H1 (cell line): ENCODE measurements at regions not wholly inside any gene's neighbourhood (a gene's known extent, or its start where the extent isn't known, plus 50 kb on each side); places are given as distances from the start of the nearest gene placed in this dataset.

Experiments used
- CTCF ChIA-PET: fragments of 300-600 bp; sonication (Branson Sonifier 250); formaldehyde crosslinking; loops from one replicate; lab custom pipeline; 2021; ENCODE audit not compliant: partially characterized antibody; lab: Charles Lee
- POLR2A ChIA-PET: fragments of 300-600 bp; sonication (Branson Sonifier 250); formaldehyde crosslinking; loops from one replicate; lab custom pipeline; 2021; ENCODE audit warnings: inconsistent platforms; ENCODE audit not compliant: partially characterized antibody; lab: Charles Lee
- DNase-seq, 2 experiments: peaks; one replicate each; pipeline versions ENCODE4 v3.0.0 to v3.0.0-alpha.2; 2010 to 2022; ENCODE audit warnings: low spot score in 2 of 2, low read depth in 1 of 2, mixed read lengths in 1 of 2
- FAIRE-seq: peaks from 2 replicates; lab custom pipeline; 2011; peaks lifted over from hg19 to GRCh38; lab: Jason Lieb, UNC
- H2AFZ ChIP-seq: 2 replicates; pipeline ENCODE4 v1.8.1; 2012; ENCODE audit warnings: low read length, inconsistent platforms
- H2AK5ac ChIP-seq: 2 replicates; pipeline ENCODE4 v1.6.1; 2013; ENCODE audit warnings: low read depth, low read length
- H2BK120ac ChIP-seq: replicated peaks from 2 replicates; pipeline ENCODE3; 2013; ENCODE audit warnings: low read depth, low read length, inconsistent platforms
- H2BK12ac ChIP-seq: 2 replicates; pipeline ENCODE4 v1.6.1; 2013; ENCODE audit warnings: low read depth, low read length
- H2BK15ac ChIP-seq: 2 replicates; pipeline ENCODE4 v1.6.1; 2013; ENCODE audit warnings: low read length
- H2BK20ac ChIP-seq: 2 replicates; pipeline ENCODE4 v1.6.1; 2013; ENCODE audit warnings: low read length
- H2BK5ac ChIP-seq: 2 replicates; pipeline ENCODE4 v1.6.1; 2013; ENCODE audit warnings: low read depth, low read length
- H3K14ac ChIP-seq: 2 replicates; pipeline ENCODE4 v1.6.1; 2013; ENCODE audit warnings: inconsistent platforms; ENCODE audit not compliant: insufficient read length
- H3K18ac ChIP-seq: 2 replicates; pipeline ENCODE4 v1.6.1; 2013; ENCODE audit warnings: low read length; ENCODE audit errors: extremely low read depth
- H3K23ac ChIP-seq: 2 replicates; pipeline ENCODE4 v1.6.1; 2013; ENCODE audit warnings: inconsistent platforms; ENCODE audit not compliant: insufficient read length
- H3K23me2 ChIP-seq: 2 replicates; pipeline ENCODE4 v1.6.1; 2013; ENCODE audit warnings: low read depth, low read length
- H3K27ac ChIP-seq: 2 replicates; pipeline ENCODE4 v1.6.1; 2011; ENCODE audit warnings: low read depth, low read length, inconsistent platforms
- H3K27me3 ChIP-seq, 4 experiments: replicated peaks in 1 of 4; 1 replicate in 1 of 4; 2 replicates in 3 of 4; pipeline versions ENCODE4 v1.6.1 to v1.8.1; 2011 to 2013; ENCODE audit warnings: low read length in 3 of 4, mild to moderate bottlenecking in 3 of 4, inconsistent platforms in 2 of 4, mixed read lengths in 2 of 4, moderate library complexity in 1 of 4; ENCODE audit not compliant: control insufficient read depth in 3 of 4, insufficient read depth in 3 of 4; ENCODE audit errors: extremely low read depth in 1 of 4
- H3K36me3 ChIP-seq, 4 experiments: 2 replicates each; pipeline versions ENCODE4 v1.6.1 to v1.8.1; 2011 to 2013; ENCODE audit warnings: mild to moderate bottlenecking in 4 of 4, low read length in 3 of 4, moderate library complexity in 2 of 4, control low read depth in 1 of 4, inconsistent platforms in 1 of 4; ENCODE audit not compliant: insufficient read depth in 4 of 4, control insufficient read depth in 2 of 4
- H3K4ac ChIP-seq: replicated peaks from 2 replicates; pipeline ENCODE3; 2013; ENCODE audit warnings: low read length, low read depth, mixed read lengths, inconsistent platforms; ENCODE audit not compliant: insufficient read length
- H3K4me1 ChIP-seq, 4 experiments: replicated peaks in 1 of 4; 1 replicate in 1 of 4; 2 replicates in 3 of 4; pipeline versions ENCODE4 v1.6.1 to v1.8.1; 2011 to 2013; ENCODE audit warnings: low read length in 3 of 4, inconsistent platforms in 2 of 4, mixed read lengths in 1 of 4; ENCODE audit not compliant: insufficient read depth in 4 of 4, control insufficient read depth in 3 of 4
- H3K4me2 ChIP-seq, 2 experiments: 2 replicates each; pipeline versions ENCODE4 v1.6.1 to v1.8.1; 2011 to 2013; ENCODE audit warnings: low read depth in 2 of 2, low read length in 2 of 2, control low read depth in 1 of 2, inconsistent platforms in 1 of 2, mild to moderate bottlenecking in 1 of 2; ENCODE audit not compliant: insufficient read depth in 1 of 2
- H3K4me3 ChIP-seq, 4 experiments: fragments of 200-600, 300-600 bp in 1 of 4; sonication (generic), shearing (Covaris generic), sonication (Bioruptor Twin) in 1 of 4; 2 replicates each; pipeline versions ENCODE4 v1.5.1 to v1.8.1; 2011 to 2016; ENCODE audit warnings: low read length in 4 of 4, low read depth in 3 of 4, control low read depth in 2 of 4, inconsistent platforms in 2 of 4, mild to moderate bottlenecking in 2 of 4, mixed read lengths in 1 of 4, moderate library complexity in 1 of 4; ENCODE audit not compliant: insufficient read depth in 2 of 4; ENCODE audit errors: extremely low read depth in 1 of 4
- H3K56ac ChIP-seq: replicated peaks from 2 replicates; pipeline ENCODE3; 2013; ENCODE audit warnings: low read depth, mild to moderate bottlenecking, mixed read lengths, low read length, inconsistent platforms; ENCODE audit not compliant: insufficient read length
- H3K79me1 ChIP-seq: 2 replicates; pipeline ENCODE4 v1.6.1; 2013; ENCODE audit warnings: low read depth, low read length, control low read depth
- H3K79me2 ChIP-seq, 2 experiments: 2 replicates each; pipeline versions ENCODE4 v1.6.1 to v1.8.1; 2012 to 2013; ENCODE audit warnings: low read length in 2 of 2, mild to moderate bottlenecking in 2 of 2, inconsistent platforms in 1 of 2; ENCODE audit not compliant: insufficient read depth in 2 of 2, control insufficient read depth in 1 of 2
- H3K9ac ChIP-seq, 4 experiments: replicated peaks in 1 of 4; 1 replicate in 1 of 4; 2 replicates in 3 of 4; pipeline versions ENCODE4 v1.6.1 to v1.8.1; 2011 to 2013; ENCODE audit warnings: low read depth in 3 of 4, low read length in 3 of 4, control low read depth in 2 of 4, mild to moderate bottlenecking in 2 of 4, moderate library complexity in 2 of 4, inconsistent platforms in 1 of 4; ENCODE audit errors: extremely low read depth in 1 of 4
- H3K9me3 ChIP-seq, 2 experiments: 2 replicates each; pipeline versions ENCODE4 v1.6.1 to v1.8.1; 2012 to 2013; ENCODE audit warnings: mild to moderate bottlenecking in 2 of 2, moderate library complexity in 2 of 2, control low read depth in 1 of 2, inconsistent platforms in 1 of 2, low read depth in 1 of 2, low read length in 1 of 2, mixed read lengths in 1 of 2; ENCODE audit not compliant: insufficient read depth in 2 of 2
- H4K20me1 ChIP-seq, 2 experiments: replicated peaks in 1 of 2; 2 replicates each; pipeline versions ENCODE3 to v1.8.1; 2011 to 2013; ENCODE audit warnings: inconsistent platforms in 2 of 2, low read length in 2 of 2, mild to moderate bottlenecking in 1 of 2; ENCODE audit not compliant: insufficient read depth in 2 of 2, control insufficient read depth in 1 of 2
- H4K5ac ChIP-seq: 2 replicates; pipeline ENCODE4 v1.6.1; 2013; ENCODE audit warnings: low read length, low read depth, mixed read lengths, inconsistent platforms; ENCODE audit not compliant: insufficient read length
- H4K8ac ChIP-seq: 2 replicates; pipeline ENCODE4 v1.8.0; 2013; ENCODE audit warnings: mild to moderate bottlenecking, moderate library complexity, low read length, inconsistent platforms; ENCODE audit not compliant: insufficient read depth; ENCODE audit errors: extremely low read depth
- H4K91ac ChIP-seq: replicated peaks from 2 replicates; pipeline ENCODE3; 2013; ENCODE audit warnings: low read length, mixed read lengths, inconsistent platforms; ENCODE audit not compliant: insufficient read length
- BRCA1 ChIP-seq: IDR thresholded peaks from 2 replicates; pipeline ENCODE4 v1.6.1; 2012; ENCODE audit warnings: low read depth, low read length, improper control_type of control experiment
- EZH2 ChIP-seq: fragments of 200-600 bp; sonication (generic); IDR thresholded peaks from 2 replicates; pipeline ENCODE4 v1.7.1; 2012; ENCODE audit warnings: low read depth, mild to moderate bottlenecking, moderate library complexity, low read length, inconsistent platforms; ENCODE audit not compliant: severe bottlenecking
- GABPA ChIP-seq: IDR thresholded peaks from 2 replicates; pipeline ENCODE4 v1.6.1; 2011; ENCODE audit warnings: mild to moderate bottlenecking, low read length, moderate library complexity, borderline replicate concordance; ENCODE audit not compliant: insufficient read depth
- GTF2F1 ChIP-seq: IDR thresholded peaks from 2 replicates; pipeline ENCODE4 v1.6.1; 2012; ENCODE audit warnings: low read depth, low read length, improper control_type of control experiment, borderline replicate concordance
- HDAC2 ChIP-seq, 2 experiments: fragments of 300-600 bp in 1 of 2; sonication (generic) in 1 of 2; IDR thresholded peaks; 2 replicates each; pipeline ENCODE4 v1.6.1; 2011 to 2012; ENCODE audit warnings: low read depth in 2 of 2, low read length in 2 of 2, mild to moderate bottlenecking in 2 of 2, moderate library complexity in 2 of 2, borderline replicate concordance in 1 of 2, inconsistent platforms in 1 of 2
- JUND ChIP-seq: IDR thresholded peaks from 2 replicates; pipeline ENCODE4 v1.6.1; 2011; ENCODE audit warnings: mild to moderate bottlenecking, improper control_type of control experiment, low read length
- KDM1A ChIP-seq: fragments of 200-600, 300-600 bp; sonication (generic); IDR thresholded peaks from 2 replicates; pipeline ENCODE4 v1.7.1; 2016; ENCODE audit warnings: mild to moderate bottlenecking, low read length, borderline replicate concordance
- NANOG ChIP-seq: IDR thresholded peaks from 2 replicates; pipeline ENCODE4 v1.6.1; 2011; ENCODE audit warnings: low read length, low read depth, mild to moderate bottlenecking, inconsistent platforms; ENCODE audit not compliant: insufficient read depth, poor library complexity, severe bottlenecking
- RBBP5 ChIP-seq: IDR thresholded peaks from 2 replicates; pipeline ENCODE4 v1.7.1; 2012; ENCODE audit warnings: low read depth, mild to moderate bottlenecking, inconsistent platforms, low read length, moderate library complexity, borderline replicate concordance
- RNF2 ChIP-seq: fragments of 200-900, 300-1000 bp; sonication (generic); IDR thresholded peaks from 2 replicates; pipeline ENCODE4 v1.7.1; 2016; ENCODE audit warnings: borderline replicate concordance, low read depth, mild to moderate bottlenecking, antibody characterized with exemption, low read length; ENCODE audit not compliant: poor library complexity, severe bottlenecking; ENCODE audit errors: missing control alignments
- SP4 ChIP-seq: IDR thresholded peaks from 2 replicates; pipeline ENCODE4 v1.6.1; 2012; ENCODE audit warnings: low read length, inconsistent platforms
- SRF ChIP-seq: IDR thresholded peaks from 2 replicates; pipeline ENCODE4 v1.6.1; 2011; ENCODE audit warnings: mild to moderate bottlenecking, low read depth, low read length, moderate library complexity
- TBP ChIP-seq: IDR thresholded peaks from 2 replicates; pipeline ENCODE4 v1.6.1; 2011; ENCODE audit warnings: low read depth, low read length, improper control_type of control experiment
- TF ChIP-seq, protein P1 (sequence below): IDR thresholded peaks from 2 replicates; pipeline ENCODE4 v1.6.1; 2012; ENCODE audit warnings: inconsistent platforms

DNA sequence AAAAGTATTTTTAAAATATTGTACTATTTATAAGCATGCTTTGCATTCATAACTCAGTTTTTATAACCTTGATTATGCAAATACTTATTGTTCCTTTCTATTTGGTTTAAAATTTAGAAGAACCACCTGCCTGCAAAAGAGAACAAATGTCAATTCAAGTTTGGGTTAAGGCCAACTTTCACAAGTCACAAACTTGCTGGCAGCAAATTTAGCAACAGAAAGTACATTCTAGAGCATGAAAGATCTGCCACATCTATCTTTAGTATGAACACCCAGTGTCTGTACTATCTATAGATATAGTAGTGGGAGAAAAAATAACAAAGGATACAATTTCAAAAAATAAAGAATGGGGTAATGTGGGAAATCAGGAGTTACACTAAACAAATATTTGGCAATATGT is 1014.2 kb downstream of the C4orf33 start:
- H3K27me3 ChIP-seq = no peaks in the 10 kb centered on the region
- H4K5ac ChIP-seq = no peak overlapping the region
- H3K23me2 ChIP-seq = no peaks in the 10 kb centered on the region
- H3K56ac ChIP-seq = no peak overlapping the region
- H4K20me1 ChIP-seq = no peaks in the 10 kb centered on the region
- POLR2A ChIA-PET = no interaction called here
- H2BK120ac ChIP-seq = no peak overlapping the region
- H3K23ac ChIP-seq = no peak overlapping the region
- H4K8ac ChIP-seq = no peak overlapping the region
- H2BK15ac ChIP-seq = no peak overlapping the region
- no peak overlapping the region for H3K18ac ChIP-seq
- no peak overlapping the region for H2BK20ac ChIP-seq
- no peak overlapping the region for H3K14ac ChIP-seq
- no peak overlapping the region for H3K27ac ChIP-seq
- H3K4me2 ChIP-seq = no peak overlapping the region
- DNase-seq (no peak), FAIRE-seq (no peak)
- no peaks in the 10 kb centered on the region for H3K79me1 ChIP-seq
- peaks cover 0 to 3% of the 10 kb centered on the region in 2 experiments; a peak in 2 of 4 replicates for H3K9me3 ChIP-seq
- CTCF ChIA-PET = interaction anchor here (0.6 kb wide), 1 partner anchor 256 kb away, joined by 3 read pairs; no protein-coding TSS in a partner anchor
- H4K91ac ChIP-seq = no peak overlapping the region
- no peak overlapping the region for H2BK5ac ChIP-seq
- H3K9ac ChIP-seq = no peak overlapping the region
- no peaks in the 10 kb centered on the region for H3K79me2 ChIP-seq
- H3K4me1 ChIP-seq = peaks cover 0 to 7% (median 0%) of the 10 kb centered on the region in 4 experiments; a peak in 3 of 7 replicates
- H2BK12ac ChIP-seq = no peak overlapping the region
- 0 out of 8 replicates have a peak, but pooled peaks cover 0 to 4% (median 0%) of the 10 kb centered on the region in 4 experiments for H3K36me3 ChIP-seq
- no peak overlapping the region for H3K4ac ChIP-seq
- H2AFZ ChIP-seq = no peak overlapping the region
- no peak overlapping the region for H3K4me3 ChIP-seq
- no peak overlapping the region for H2AK5ac ChIP-seq
- TF ChIP-seq SP4 (no peak), GABPA (no peak), TBP (no peak), HDAC2 (IDR thresholded peaks at IDR 0.05; ENCODE audit: borderline replicate concordance in 1 of 2, low read depth in 2 of 2, low read length in 2 of 2) (no peak), SRF (no peak), BRCA1 (no peak), KDM1A (no peak), EZH2 (no peak), JUND (no peak), NANOG (no peak), RBBP5 (no peak), RNF2 (no peak), GTF2F1 (no peak)
- TF ChIP-seq, protein P1, sequence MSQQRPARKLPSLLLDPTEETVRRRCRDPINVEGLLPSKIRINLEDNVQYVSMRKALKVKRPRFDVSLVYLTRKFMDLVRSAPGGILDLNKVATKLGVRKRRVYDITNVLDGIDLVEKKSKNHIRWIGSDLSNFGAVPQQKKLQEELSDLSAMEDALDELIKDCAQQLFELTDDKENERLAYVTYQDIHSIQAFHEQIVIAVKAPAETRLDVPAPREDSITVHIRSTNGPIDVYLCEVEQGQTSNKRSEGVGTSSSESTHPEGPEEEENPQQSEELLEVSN = no peak
